ENCODE measurements at regions not wholly inside any gene's neighbourhood (a gene's known extent, or its start where the extent isn't known, plus 50 kb on each side); places are given as distances from the start of the nearest gene placed in this dataset.
A peak's percentile ranks its signal among the peaks of the same experiment; 100 is the strongest.

DNA sequence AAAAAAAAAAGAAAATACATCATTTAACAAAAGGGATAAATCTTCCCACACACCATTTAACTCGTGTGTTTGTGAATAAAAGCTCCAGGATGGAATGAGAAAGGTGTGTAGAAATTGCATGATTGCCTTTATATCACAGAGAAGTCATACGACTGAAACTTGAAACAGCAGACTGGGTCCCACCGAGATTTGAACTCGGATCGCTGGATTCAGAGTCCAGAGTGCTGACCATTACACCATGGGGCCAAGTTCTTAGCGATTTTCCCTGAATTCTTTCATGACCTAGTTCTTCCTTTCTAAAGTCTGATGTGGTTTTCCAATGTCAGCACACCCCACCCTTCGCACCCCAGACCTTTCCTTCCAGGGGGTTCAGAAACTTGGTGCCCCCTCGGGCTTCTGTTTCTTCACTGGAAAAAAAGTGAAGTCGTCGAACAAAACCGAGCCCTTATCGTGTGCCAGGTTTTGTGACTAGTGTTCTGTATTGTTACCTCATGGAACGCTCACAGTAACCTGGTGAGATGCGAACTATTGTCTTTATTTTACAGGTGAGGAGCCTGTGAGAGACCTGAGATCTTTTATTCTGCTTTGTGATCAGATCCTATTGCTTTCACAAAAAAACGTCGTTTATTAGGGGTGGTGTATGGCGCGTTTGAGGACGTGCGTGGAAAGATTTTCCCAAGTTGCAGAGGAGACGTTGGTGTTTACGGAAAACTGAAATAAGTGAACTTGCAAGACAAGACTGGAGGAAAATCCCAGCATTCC is 120.8 kb downstream of the OR2B2 start (continued):
- TF ChIP-seq, protein P1, sequence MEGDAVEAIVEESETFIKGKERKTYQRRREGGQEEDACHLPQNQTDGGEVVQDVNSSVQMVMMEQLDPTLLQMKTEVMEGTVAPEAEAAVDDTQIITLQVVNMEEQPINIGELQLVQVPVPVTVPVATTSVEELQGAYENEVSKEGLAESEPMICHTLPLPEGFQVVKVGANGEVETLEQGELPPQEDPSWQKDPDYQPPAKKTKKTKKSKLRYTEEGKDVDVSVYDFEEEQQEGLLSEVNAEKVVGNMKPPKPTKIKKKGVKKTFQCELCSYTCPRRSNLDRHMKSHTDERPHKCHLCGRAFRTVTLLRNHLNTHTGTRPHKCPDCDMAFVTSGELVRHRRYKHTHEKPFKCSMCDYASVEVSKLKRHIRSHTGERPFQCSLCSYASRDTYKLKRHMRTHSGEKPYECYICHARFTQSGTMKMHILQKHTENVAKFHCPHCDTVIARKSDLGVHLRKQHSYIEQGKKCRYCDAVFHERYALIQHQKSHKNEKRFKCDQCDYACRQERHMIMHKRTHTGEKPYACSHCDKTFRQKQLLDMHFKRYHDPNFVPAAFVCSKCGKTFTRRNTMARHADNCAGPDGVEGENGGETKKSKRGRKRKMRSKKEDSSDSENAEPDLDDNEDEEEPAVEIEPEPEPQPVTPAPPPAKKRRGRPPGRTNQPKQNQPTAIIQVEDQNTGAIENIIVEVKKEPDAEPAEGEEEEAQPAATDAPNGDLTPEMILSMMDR (CRISPR knock-in tag; IDR thresholded peaks at IDR 0.05) = 0 out of 2 replicates have a peak, but pooled peaks have one; percentile 21
- TF ChIP-seq ZNF547 (CRISPR knock-in tag; IDR thresholded peaks at IDR 0.05) (no peak), XBP1 (CRISPR knock-in tag; IDR thresholded peaks at IDR 0.05) (no peak), ZNF407 (CRISPR knock-in tag; IDR thresholded peaks at IDR 0.05; ENCODE audit: not compliant biosample characterization) (no peak), ZNF775 (CRISPR knock-in tag; IDR thresholded peaks at IDR 0.05; ENCODE audit: borderline replicate concordance) (0 out of 2 replicates have a peak, but pooled peaks have one; percentile 56), REL (CRISPR knock-in tag; conservative IDR thresholded peaks at IDR 0.05) (no peak), ZNF781 (CRISPR knock-in tag; IDR thresholded peaks at IDR 0.05; ENCODE audit: borderline replicate concordance, not compliant biosample characterization) (peak; percentile 52), BCL6 (CRISPR knock-in tag; IDR thresholded peaks at IDR 0.05) (0 out of 2 replicates have a peak, but pooled peaks have one; percentile 10), ZNF646 (CRISPR knock-in tag; IDR thresholded peaks at IDR 0.05) (0 out of 2 replicates have a peak, but pooled peaks have one; percentile 50), ATF3 (CRISPR knock-in tag; IDR thresholded peaks at IDR 0.05) (peak; percentile 22; the same call in 1 of the 2 replicates), IRX3 (CRISPR knock-in tag; IDR thresholded peaks at IDR 0.05; ENCODE audit: borderline replicate concordance, low read depth) (no peak)

All from HepG2 (cell line).